ENCODE measurements at regions not wholly inside any gene's neighbourhood (a gene's known extent, or its start where the extent isn't known, plus 50 kb on each side); places are given as distances from the start of the nearest gene placed in this dataset.

GRCh38 chr10:57785546-57785945, 482.1 kb downstream of the IPMK start:
- DNase-seq: no peak

- DNase-seq: no peak
Observed at GRCh38 chr10:57785068-57785467, 482.6 kb downstream of the IPMK start.

- no peak for DNase-seq
Observed at GRCh38 chr10:57776688-57777432, 490.8 kb downstream of the IPMK start.

- no peak for DNase-seq
Observed at GRCh38 chr10:57775250-57775649, 492.4 kb downstream of the IPMK start.

- no peak for DNase-seq
Observed at GRCh38 chr10:57769298-57769697, 498.4 kb downstream of the IPMK start.

- DNase-seq: no peak
Observed at GRCh38 chr10:57759777-57760176, 507.9 kb downstream of the IPMK start.

- no peak for DNase-seq
Observed at GRCh38 chr10:57754803-57755202, 512.9 kb downstream of the IPMK start.

GRCh38 chr10:57743711-57744110, 524.0 kb downstream of the IPMK start:
- no peak for DNase-seq

- no peak for DNase-seq
Observed at GRCh38 chr10:57741751-57742150, 525.9 kb downstream of the IPMK start.

- no peak for DNase-seq
Observed at GRCh38 chr10:57723305-57723704, 544.4 kb downstream of the IPMK start.

GRCh38 chr10:57716884-57717283, 550.8 kb downstream of the IPMK start:
- DNase-seq: no peak

- no peak for DNase-seq
Observed at GRCh38 chr10:57715233-57715632, 552.5 kb downstream of the IPMK start.

- DNase-seq: no peak
Observed at GRCh38 chr10:57707300-57707658, 560.4 kb downstream of the IPMK start.

- no peak for DNase-seq
Observed at GRCh38 chr10:57706576-57707299, 561.0 kb downstream of the IPMK start.

GRCh38 chr10:57706016-57706415, 561.7 kb downstream of the IPMK start:
- no peak for DNase-seq

- no peak for DNase-seq
Observed at GRCh38 chr10:57699944-57700343, 567.8 kb downstream of the IPMK start.

- DNase-seq: no peak
Observed at GRCh38 chr10:57696641-57697040, 571.1 kb downstream of the IPMK start.

- DNase-seq: no peak
Observed at GRCh38 chr10:57694956-57695608, 572.6 kb downstream of the IPMK start.

- DNase-seq: no peak
Observed at GRCh38 chr10:57692255-57692980, 575.3 kb downstream of the IPMK start.

GRCh38 chr10:57689596-57690297, 577.9 kb downstream of the IPMK start:
- no peak for DNase-seq

- no peak for DNase-seq
Observed at GRCh38 chr10:57679916-57680315, 587.8 kb downstream of the IPMK start.

GRCh38 chr10:57675125-57675524, 592.6 kb downstream of the IPMK start:
- DNase-seq: no peak
